ENCODE measurements at regions not wholly inside any gene's neighbourhood (a gene's known extent, or its start where the extent isn't known, plus 50 kb on each side); places are given as distances from the start of the nearest gene placed in this dataset.

GRCh38 chr15:27695726-27696125 is 403.4 kb downstream of the OCA2 start:
- TF ChIP-seq CTCF (IDR thresholded peaks at IDR 0.05) (no peak), EP300 (IDR thresholded peaks at IDR 0.05) (no peak), POLR2A (IDR thresholded peaks at IDR 0.05; ENCODE audit: low read depth) (no peak)
